ENCODE measurements at regions not wholly inside any gene's neighbourhood (a gene's known extent, or its start where the extent isn't known, plus 50 kb on each side); places are given as distances from the start of the nearest gene placed in this dataset.

DNA sequence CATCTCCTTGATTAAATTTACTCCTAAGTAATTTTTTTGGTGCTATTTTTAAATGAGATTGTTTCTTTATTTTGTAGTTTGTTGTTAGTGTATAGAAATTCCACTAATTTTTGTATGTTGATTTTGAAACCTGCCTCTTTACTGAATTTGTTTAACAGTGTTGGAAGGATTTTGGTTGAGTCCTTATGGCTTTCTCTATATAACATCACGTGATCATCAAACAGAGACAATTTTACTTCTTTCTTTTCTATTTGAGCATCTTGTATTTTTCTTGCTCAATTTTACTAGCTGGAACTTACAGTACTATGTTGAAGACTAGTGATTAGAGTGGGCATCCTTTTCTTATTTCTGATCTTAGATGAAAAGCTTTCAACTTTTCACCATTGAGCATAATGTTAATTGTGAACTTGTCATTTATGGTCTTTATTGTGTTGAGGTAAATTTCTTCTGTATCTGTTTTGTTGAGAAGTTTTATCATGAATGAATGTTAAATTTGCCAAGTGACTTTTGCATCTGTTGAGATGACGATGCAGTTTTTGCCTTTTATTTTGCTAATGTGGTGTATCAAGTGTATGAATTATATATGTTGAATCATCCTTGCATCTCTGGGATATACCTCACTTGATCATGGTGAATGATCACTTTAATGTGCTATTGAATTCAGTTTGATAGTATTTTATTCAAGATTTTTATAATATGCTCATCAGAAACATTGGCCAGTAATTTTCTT is 645.3 kb upstream of the DDX18 start:
- Histone ChIP-seq H3K4me1 (no peaks in the 10 kb centered on the region), H3K27ac (replicated peaks) (no peak overlapping the region), H3K4me3 (no peak overlapping the region), H3K27me3 (ENCODE audit: low read depth) (no peaks in the 10 kb centered on the region), H3K9me3 (replicated peaks) (peaks cover 39% of the 10 kb centered on the region), H3K36me3 (no peaks in the 10 kb centered on the region)
- TF ChIP-seq, protein P1, sequence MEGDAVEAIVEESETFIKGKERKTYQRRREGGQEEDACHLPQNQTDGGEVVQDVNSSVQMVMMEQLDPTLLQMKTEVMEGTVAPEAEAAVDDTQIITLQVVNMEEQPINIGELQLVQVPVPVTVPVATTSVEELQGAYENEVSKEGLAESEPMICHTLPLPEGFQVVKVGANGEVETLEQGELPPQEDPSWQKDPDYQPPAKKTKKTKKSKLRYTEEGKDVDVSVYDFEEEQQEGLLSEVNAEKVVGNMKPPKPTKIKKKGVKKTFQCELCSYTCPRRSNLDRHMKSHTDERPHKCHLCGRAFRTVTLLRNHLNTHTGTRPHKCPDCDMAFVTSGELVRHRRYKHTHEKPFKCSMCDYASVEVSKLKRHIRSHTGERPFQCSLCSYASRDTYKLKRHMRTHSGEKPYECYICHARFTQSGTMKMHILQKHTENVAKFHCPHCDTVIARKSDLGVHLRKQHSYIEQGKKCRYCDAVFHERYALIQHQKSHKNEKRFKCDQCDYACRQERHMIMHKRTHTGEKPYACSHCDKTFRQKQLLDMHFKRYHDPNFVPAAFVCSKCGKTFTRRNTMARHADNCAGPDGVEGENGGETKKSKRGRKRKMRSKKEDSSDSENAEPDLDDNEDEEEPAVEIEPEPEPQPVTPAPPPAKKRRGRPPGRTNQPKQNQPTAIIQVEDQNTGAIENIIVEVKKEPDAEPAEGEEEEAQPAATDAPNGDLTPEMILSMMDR (IDR thresholded peaks at IDR 0.05; ENCODE audit: borderline replicate concordance), result no peak
- no peak for DNase-seq
- intact Hi-C loops (cut with micrococcal nuclease), result no loop called here

DNA sequence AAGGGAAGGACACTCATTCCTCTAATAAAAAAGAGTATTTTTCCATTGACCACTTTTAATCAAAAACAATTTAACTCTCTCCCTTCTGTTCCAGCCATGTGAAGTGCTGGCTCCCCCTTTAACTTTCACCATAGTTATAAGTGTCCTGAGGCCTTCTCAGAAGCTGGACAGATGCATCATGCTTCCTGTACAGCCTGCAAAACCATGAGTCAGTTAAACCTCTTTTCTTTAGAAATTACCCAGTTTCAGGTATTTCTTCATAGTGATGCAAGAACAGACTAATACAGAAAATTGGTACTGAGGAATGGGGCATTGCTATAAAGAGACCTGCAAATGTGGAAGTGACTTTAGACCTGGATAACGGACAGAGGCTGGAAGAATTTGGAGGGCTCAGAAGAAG is 643.6 kb upstream of the DDX18 start:
- H3K27ac ChIP-seq (replicated peaks), result no peak overlapping the region
- TF ChIP-seq, protein P1 (IDR thresholded peaks at IDR 0.05; ENCODE audit: borderline replicate concordance), result no peak
- H3K4me1 ChIP-seq, result no peaks in the 10 kb centered on the region
- peaks cover 42% of the 10 kb centered on the region for H3K9me3 ChIP-seq (replicated peaks)
- H3K27me3 ChIP-seq (ENCODE audit: low read depth), result no peaks in the 10 kb centered on the region
- no peak overlapping the region for H3K4me3 ChIP-seq
- intact Hi-C loops (cut with micrococcal nuclease), result no loop called here
- DNase-seq, result no peak
- no peaks in the 10 kb centered on the region for H3K36me3 ChIP-seq

DNA sequence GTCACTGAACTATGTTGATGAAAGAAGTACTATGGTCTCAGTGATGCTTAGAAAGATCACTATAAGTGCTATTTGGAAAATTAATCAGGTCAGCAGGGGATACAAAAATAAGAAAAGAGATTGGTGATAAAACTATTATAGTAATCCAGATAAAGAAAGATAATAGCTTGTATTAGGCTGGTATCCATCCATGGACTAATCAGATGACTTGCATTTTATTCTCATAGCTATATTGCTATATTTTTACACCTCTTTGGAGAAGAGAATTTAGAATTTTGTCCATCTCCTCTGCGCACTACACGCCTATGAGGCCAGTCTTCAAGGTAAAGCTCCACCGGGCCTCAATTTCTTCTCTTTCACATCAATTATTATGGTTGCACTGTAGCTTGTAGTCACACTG is 635.1 kb upstream of the DDX18 start:
- Histone ChIP-seq H3K4me1 (no peaks in the 10 kb centered on the region), H3K9me3 (replicated peaks) (peaks cover 26% of the 10 kb centered on the region), H3K4me3 (no peak overlapping the region), H3K27ac (replicated peaks) (no peak overlapping the region), H3K27me3 (ENCODE audit: low read depth) (no peaks in the 10 kb centered on the region), H3K36me3 (no peaks in the 10 kb centered on the region)
- intact Hi-C loops (cut with micrococcal nuclease), result no loop called here
- DNase-seq, result no peak
- TF ChIP-seq, protein P1 (IDR thresholded peaks at IDR 0.05; ENCODE audit: borderline replicate concordance), result no peak

DNA sequence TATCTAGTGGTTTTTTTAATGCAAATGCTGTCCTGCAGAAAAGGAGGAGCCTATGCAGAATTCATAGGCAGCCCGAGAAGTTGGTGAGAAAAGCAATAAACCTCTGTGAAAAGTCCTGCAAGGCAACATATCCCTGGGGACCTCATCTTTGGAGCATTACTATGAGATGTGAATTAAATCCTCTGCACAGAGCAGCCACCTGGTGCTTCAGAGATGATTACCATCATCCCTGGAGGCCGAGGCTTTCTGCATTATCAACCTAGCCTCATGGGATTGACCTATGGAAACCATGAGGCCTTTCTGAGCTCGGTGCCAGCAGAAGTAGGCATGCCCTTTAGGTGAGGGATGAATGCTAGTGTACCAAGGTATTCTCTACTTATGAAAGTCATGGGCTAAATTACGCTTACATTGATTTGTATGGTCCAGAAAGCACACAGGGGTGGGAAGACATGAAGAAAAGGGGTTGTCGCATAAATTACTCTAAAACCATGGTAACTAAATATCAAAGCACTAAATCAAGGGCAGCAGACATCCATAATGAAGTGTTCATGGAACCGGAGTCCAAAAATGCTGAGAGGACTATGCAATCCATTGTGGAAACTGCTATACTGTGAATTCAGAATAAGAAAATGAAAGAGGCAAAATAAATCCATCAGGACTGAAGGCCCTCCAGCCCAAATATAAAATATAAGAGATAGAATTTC is 623.5 kb upstream of the DDX18 start:
- Histone ChIP-seq H3K27me3 (ENCODE audit: low read depth) (no peaks in the 10 kb centered on the region), H3K36me3 (no peaks in the 10 kb centered on the region), H3K4me3 (no peak overlapping the region), H3K4me1 (no peaks in the 10 kb centered on the region), H3K9me3 (replicated peaks) (no peaks in the 10 kb centered on the region), H3K27ac (replicated peaks) (no peak overlapping the region)
- TF ChIP-seq, protein P1 (IDR thresholded peaks at IDR 0.05; ENCODE audit: borderline replicate concordance), result no peak
- intact Hi-C loops (cut with micrococcal nuclease), result no loop called here
- DNase-seq, result no peak

DNA sequence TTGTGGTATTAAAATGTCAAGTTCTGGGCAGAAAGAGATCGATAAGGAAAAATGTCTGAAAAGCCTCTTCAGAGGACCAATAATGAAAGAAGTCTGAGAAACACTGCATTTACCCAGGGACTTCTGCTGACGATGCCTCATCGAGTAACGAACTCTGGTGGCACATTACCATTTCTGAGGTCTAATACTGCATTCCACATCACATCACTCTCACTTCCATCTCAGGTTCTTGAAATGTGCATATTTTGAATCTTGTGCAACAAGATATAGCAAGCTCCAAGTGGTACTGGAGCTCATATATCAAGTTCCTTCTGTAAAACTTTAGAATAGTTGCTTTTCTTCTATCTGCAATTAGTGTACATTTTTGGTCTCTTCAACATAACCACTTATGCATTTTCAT is 619.1 kb upstream of the DDX18 start:
- Histone ChIP-seq H3K36me3 (no peaks in the 10 kb centered on the region), H3K4me1 (no peaks in the 10 kb centered on the region), H3K27ac (replicated peaks) (no peak overlapping the region), H3K27me3 (ENCODE audit: low read depth) (no peaks in the 10 kb centered on the region), H3K4me3 (no peak overlapping the region), H3K9me3 (replicated peaks) (no peaks in the 10 kb centered on the region)
- DNase-seq, result no peak
- TF ChIP-seq, protein P1 (IDR thresholded peaks at IDR 0.05; ENCODE audit: borderline replicate concordance), result no peak
- intact Hi-C loops (cut with micrococcal nuclease), result no loop called here

Data from left ventricle myocardium inferior (tissue), 1 donor.